GM23338 (cell line): ENCODE measurements at regions not wholly inside any gene's neighbourhood (a gene's known extent, or its start where the extent isn't known, plus 50 kb on each side); places are given as distances from the start of the nearest gene placed in this dataset.

Source experiments
- ATAC-seq: fragments of 200-7000 bp; cut with Tn5 transposase; 3 replicates; pipeline ENCODE4 v1.9.1; 2020
- DNase-seq: peaks from one replicate; pipeline ENCODE4 v3.0.0-alpha.2; 2015; ENCODE audit warnings: low spot score
- H2AFZ ChIP-seq: fragments of 200-600 bp; sonication (generic); 2 replicates; pipeline ENCODE4 v1.8.0; 2016; ENCODE audit warnings: antibody characterized with exemption, mild to moderate bottlenecking, moderate library complexity
- H3F3A ChIP-seq: fragments of 200-600 bp; sonication (generic); replicated peaks from 2 replicates; pipeline ENCODE4 v1.8.0; 2017; ENCODE audit warnings: antibody characterized with exemption, mixed run types, low read depth
- H3K27ac ChIP-seq: fragments of 200-600 bp; sonication (generic); 2 replicates; pipeline ENCODE4 v1.6.1; 2016; ENCODE audit warnings: low read depth
- H3K27me3 ChIP-seq: fragments of 200-600 bp; sonication (generic); 2 replicates; pipeline ENCODE4 v1.8.0; 2016; ENCODE audit warnings: mild to moderate bottlenecking, mixed run types, moderate library complexity; ENCODE audit not compliant: insufficient read depth
- H3K36me3 ChIP-seq: fragments of 200-600 bp; sonication (generic); 2 replicates; pipeline ENCODE4 v1.8.0; 2016; ENCODE audit warnings: mild to moderate bottlenecking; ENCODE audit not compliant: insufficient read depth
- H3K4me1 ChIP-seq: fragments of 200-600 bp; sonication (generic); 2 replicates; pipeline ENCODE4 v1.8.0; 2016; ENCODE audit warnings: mild to moderate bottlenecking, moderate library complexity; ENCODE audit not compliant: insufficient read depth
- H3K4me2 ChIP-seq: fragments of 200-600 bp; sonication (generic); 2 replicates; pipeline ENCODE4 v1.7.1; 2017; ENCODE audit warnings: mixed run types
- H3K4me3 ChIP-seq: fragments of 200-600 bp; sonication (generic); 2 replicates; pipeline ENCODE4 v1.6.1; 2016; ENCODE audit warnings: mixed run types
- H3K79me2 ChIP-seq: fragments of 200-600 bp; sonication (generic); replicated peaks from 2 replicates; pipeline ENCODE4 v1.8.0; 2017; ENCODE audit warnings: mild to moderate bottlenecking; ENCODE audit not compliant: insufficient read depth
- H3K9me2 ChIP-seq: fragments of 200-600 bp; sonication (generic); 2 replicates; pipeline ENCODE4 v1.8.0; 2017; ENCODE audit not compliant: insufficient read depth
- H4K20me1 ChIP-seq: fragments of 200-600 bp; sonication (generic); replicated peaks from 2 replicates; pipeline ENCODE4 v1.8.0; 2017; ENCODE audit warnings: mild to moderate bottlenecking; ENCODE audit not compliant: insufficient read depth
- H3K27ac Mint-ChIP-seq: 2 replicates; pipeline ENCODE4 v1.8.0; 2020; ENCODE audit warnings: inconsistent platforms, mild to moderate bottlenecking, moderate library complexity, mixed read lengths
- H3K27me3 Mint-ChIP-seq: 3 replicates; pipeline ENCODE4 v1.8.0; 2022; ENCODE audit warnings: low read depth, mild to moderate bottlenecking, moderate library complexity, mixed read lengths, inconsistent platforms; ENCODE audit not compliant: insufficient read depth, poor library complexity
- H3K36me3 Mint-ChIP-seq: 3 replicates; pipeline ENCODE4 v1.8.0; 2021; ENCODE audit warnings: low read depth, mild to moderate bottlenecking, inconsistent platforms, moderate library complexity, mixed read lengths
- H3K4me1 Mint-ChIP-seq: 3 replicates; pipeline ENCODE4 v1.8.0; 2020; ENCODE audit warnings: mild to moderate bottlenecking, inconsistent platforms, mixed read lengths
- H3K4me3 Mint-ChIP-seq: 3 replicates; pipeline ENCODE4 v1.8.0; 2021; ENCODE audit warnings: moderate library complexity, mild to moderate bottlenecking, inconsistent platforms, mixed read lengths
- H3K9me3 Mint-ChIP-seq: 3 replicates; pipeline ENCODE4 v1.8.0; 2020; ENCODE audit warnings: moderate library complexity, mild to moderate bottlenecking, inconsistent platforms, mixed read lengths
- CREB1 ChIP-seq: fragments of 250-450 bp; sonication (Bioruptor Pico); IDR thresholded peaks from 2 replicates; pipeline ENCODE4 v1.5.0; 2020; ENCODE audit warnings: low read depth, mild to moderate bottlenecking, moderate library complexity
- CTCF ChIP-seq, 2 experiments: fragments of 200-600 bp in 1 of 2; sonication (generic) in 1 of 2; conservative IDR thresholded peaks; 2 replicates each; pipeline versions ENCODE4 v1.5.1 to v1.6.1; 2016 to 2017; ENCODE audit warnings: antibody characterized with exemption in 2 of 2, low read depth in 2 of 2, mild to moderate bottlenecking in 2 of 2, moderate library complexity in 1 of 2
- ETS1 ChIP-seq: IDR thresholded peaks from 2 replicates; pipeline ENCODE4 v1.6.1; 2016; ENCODE audit warnings: antibody characterized with exemption
- EZH2phosphoT487 ChIP-seq: fragments of 200-600 bp; sonication (generic); IDR thresholded peaks from one replicate; pipeline ENCODE4 v1.8.1; 2018; ENCODE audit warnings: antibody characterized with exemption; ENCODE audit not compliant: unreplicated experiment
- JUNB ChIP-seq: IDR thresholded peaks from one replicate; pipeline ENCODE4 v1.6.1; 2016; ENCODE audit warnings: antibody characterized with exemption; ENCODE audit not compliant: unreplicated experiment
- POLR2AphosphoS5 ChIP-seq: IDR thresholded peaks from 2 replicates; pipeline ENCODE4 v1.6.1; 2016; ENCODE audit warnings: antibody characterized with exemption, low read depth
- STAT1 ChIP-seq: IDR thresholded peaks from one replicate; pipeline ENCODE4 v1.6.1; 2016; ENCODE audit warnings: antibody characterized with exemption; ENCODE audit not compliant: unreplicated experiment
- ZNF331 ChIP-seq: fragments of 250-450 bp; sonication (Bioruptor Pico); IDR thresholded peaks from 2 replicates; pipeline ENCODE4 v1.5.0; 2020; ENCODE audit warnings: low read depth, mild to moderate bottlenecking, moderate library complexity
- ZNF462 ChIP-seq: fragments of 250-450 bp; sonication (Bioruptor Pico); IDR thresholded peaks from 2 replicates; pipeline ENCODE4 v1.5.0; 2020; ENCODE audit warnings: mild to moderate bottlenecking, moderate library complexity

DNA sequence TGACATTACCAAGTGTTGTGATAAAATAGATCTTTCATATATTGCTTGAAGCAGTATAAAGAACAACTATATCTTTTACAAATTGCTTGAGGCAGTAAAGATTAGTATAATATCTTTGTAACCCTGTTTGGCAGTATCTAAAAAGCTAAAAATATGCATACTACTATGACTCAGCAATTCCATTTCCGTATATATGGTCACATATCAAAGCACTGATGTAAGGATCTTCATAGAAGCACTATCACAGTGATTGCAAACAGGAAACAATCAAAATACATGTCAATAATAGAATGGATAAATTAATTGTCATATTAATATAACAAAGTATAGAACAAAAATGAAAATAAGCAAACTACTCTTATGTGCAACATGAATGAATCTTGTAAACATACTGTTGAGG is 158.4 kb upstream of the IGF1 start (continued):
- TF ChIP-seq ETS1 (no peak), ZNF331 (CRISPR knock-in tag) (no peak), STAT1 (no peak)

GRCh38 chr12:102633981-102634605 is 153.7 kb upstream of the IGF1 start:
- H3K9me2 ChIP-seq = peaks cover 26% of the 10 kb centered on the region
- no peaks in the 10 kb centered on the region for H3F3A ChIP-seq
- no peak for DNase-seq
- no peak overlapping the region for H3K4me2 ChIP-seq
- Mint-ChIP-seq H3K27me3 (no peaks in the 10 kb centered on the region), H3K36me3 (peaks cover 2% of the 10 kb centered on the region; the same call in 1 of the 3 replicates), H3K4me3 (no peak overlapping the region), H3K4me1 (no peaks in the 10 kb centered on the region), H3K27ac (no peak overlapping the region), H3K9me3 (no peaks in the 10 kb centered on the region; the same call in 2 of the 3 replicates)
- H3K27ac ChIP-seq = no peak overlapping the region
- TF ChIP-seq ZNF462 (CRISPR knock-in tag) (no peak), STAT1 (no peak), CTCF (conservative IDR thresholded peaks at IDR 0.05; ENCODE audit: low read depth in 2 of 2) (no peak), ETS1 (no peak), CREB1 (CRISPR knock-in tag) (no peak), ZNF331 (CRISPR knock-in tag) (no peak), POLR2AphosphoS5 (no peak), JUNB (no peak), EZH2phosphoT487 (no peak)
- H3K36me3 ChIP-seq = no peaks in the 10 kb centered on the region
- ATAC-seq = no peak
- no peaks in the 10 kb centered on the region for H4K20me1 ChIP-seq
- no peaks in the 10 kb centered on the region for H3K27me3 ChIP-seq
- H3K4me3 ChIP-seq = no peak overlapping the region
- H3K79me2 ChIP-seq = no peaks in the 10 kb centered on the region
- no peaks in the 10 kb centered on the region for H3K4me1 ChIP-seq
- no peak overlapping the region for H2AFZ ChIP-seq
